GM21576 (cell line): ENCODE measurements at regions not wholly inside any gene's neighbourhood (a gene's known extent, or its start where the extent isn't known, plus 50 kb on each side); places are given as distances from the start of the nearest gene placed in this dataset.
"Not testable (repeated sequence)": the region's sequence is repeated elsewhere in the genome, so short reads cannot be mapped to it uniquely, and the experiment has no call there.

ENCODE experiments used
- ATAC-seq: cut with Tn5 transposase; IDR thresholded peaks from one replicate; pipeline ENCODE4 v1.9.1; 2021; ENCODE audit warnings: mild to moderate bottlenecking, moderate library complexity; ENCODE audit not compliant: unreplicated experiment

GRCh38 chr2:111492995-111493719 lies 372.4 kb downstream of the BCL2L11 start:
- ATAC-seq, result not testable (repeated sequence)

GRCh38 chr2:111493720-111494078 lies 373.0 kb downstream of the BCL2L11 start:
- peak; percentile 61 for ATAC-seq

GRCh38 chr2:111494288-111494980 lies 373.7 kb downstream of the BCL2L11 start:
- ATAC-seq, result peak; percentile 48

GRCh38 chr2:111494981-111495315 lies 374.2 kb downstream of the BCL2L11 start:
- ATAC-seq, result peak; percentile 57

- ATAC-seq, result not testable (repeated sequence)
These were observed 374.9 kb downstream of the BCL2L11 start for GRCh38 chr2:111495636-111496035.

- ATAC-seq, result not testable (repeated sequence)
These were observed 375.5 kb downstream of the BCL2L11 start for GRCh38 chr2:111496176-111496575.

GRCh38 chr2:111496860-111497259 lies 376.1 kb downstream of the BCL2L11 start:
- ATAC-seq, result not testable (repeated sequence)

- not testable (repeated sequence) for ATAC-seq
These were observed 376.6 kb downstream of the BCL2L11 start for GRCh38 chr2:111497270-111497669.

GRCh38 chr2:111500536-111501062 lies 379.9 kb downstream of the BCL2L11 start:
- not testable (repeated sequence) for ATAC-seq

- ATAC-seq, result not testable (repeated sequence)
These were observed 380.0 kb downstream of the ANAPC1 start for GRCh38 chr2:111503844-111504570.

GRCh38 chr2:111504571-111504942 lies 379.4 kb downstream of the ANAPC1 start:
- not testable (repeated sequence) for ATAC-seq

- not testable (repeated sequence) for ATAC-seq
These were observed 378.7 kb downstream of the ANAPC1 start for GRCh38 chr2:111505267-111505666.

GRCh38 chr2:111506936-111507335 lies 377.1 kb downstream of the ANAPC1 start:
- ATAC-seq, result peak; percentile 95

GRCh38 chr2:111509225-111509869 lies 374.6 kb downstream of the ANAPC1 start:
- not testable (repeated sequence) for ATAC-seq

- ATAC-seq, result not testable (repeated sequence)
These were observed 373.6 kb downstream of the ANAPC1 start for GRCh38 chr2:111510384-111510783.

GRCh38 chr2:111511062-111511461 lies 372.9 kb downstream of the ANAPC1 start:
- not testable (repeated sequence) for ATAC-seq

- not testable (repeated sequence) for ATAC-seq
These were observed 371.6 kb downstream of the ANAPC1 start for GRCh38 chr2:111512378-111512777.

- not testable (repeated sequence) for ATAC-seq
These were observed 369.9 kb downstream of the ANAPC1 start for GRCh38 chr2:111514138-111514537.

GRCh38 chr2:111517050-111517720 lies 366.8 kb downstream of the ANAPC1 start:
- not testable (repeated sequence) for ATAC-seq

- not testable (repeated sequence) for ATAC-seq
These were observed 366.3 kb downstream of the ANAPC1 start for GRCh38 chr2:111517721-111518053.
